Kidney (tissue), 13 donors: ENCODE measurements at regions not wholly inside any gene's neighbourhood (a gene's known extent, or its start where the extent isn't known, plus 50 kb on each side); places are given as distances from the start of the nearest gene placed in this dataset.

Experiments
- DNase-seq, 5 donors: peaks; one replicate each; pipeline ENCODE4 v3.0.0-alpha.2; 2013 to 2020
- FAIRE-seq: peaks from 2 replicates; lab custom pipeline; 2012; peaks lifted over from hg19 to GRCh38; lab: Jason Lieb, UNC
- H3K27ac ChIP-seq, 2 donors: one replicate each; pipeline ENCODE4 v1.7.0; 2013; ENCODE audit warnings: low read depth in 2 of 2, low read length in 2 of 2, inconsistent platforms in 1 of 2
- H3K27me3 ChIP-seq: one replicate; pipeline ENCODE4 v1.7.1; 2013; ENCODE audit warnings: low read length, inconsistent platforms; ENCODE audit not compliant: control insufficient read depth, insufficient read depth
- H3K36me3 ChIP-seq, 3 donors: one replicate each; pipeline versions ENCODE4 v1.7.0 to v1.7.1; 2013; ENCODE audit warnings: low read length in 3 of 3, control low read depth in 1 of 3, inconsistent platforms in 1 of 3; ENCODE audit not compliant: insufficient read depth in 3 of 3, control insufficient read depth in 2 of 3
- H3K4me1 ChIP-seq, 3 donors: one replicate each; pipeline versions ENCODE4 v1.7.0 to v1.7.1; 2013; ENCODE audit warnings: low read length in 3 of 3, inconsistent platforms in 1 of 3, low read depth in 1 of 3; ENCODE audit not compliant: control insufficient read depth in 2 of 3, insufficient read depth in 2 of 3
- H3K4me3 ChIP-seq, 3 donors: one replicate each; pipeline versions ENCODE4 v1.7.0 to v1.8.1; 2013; ENCODE audit warnings: low read length in 3 of 3, control low read depth in 1 of 3, inconsistent platforms in 1 of 3
- H3K9ac ChIP-seq, 3 donors: one replicate each; pipeline versions ENCODE4 v1.7.0 to v1.7.1; 2013; ENCODE audit warnings: low read length in 3 of 3, control low read depth in 1 of 3, inconsistent platforms in 1 of 3
- H3K9me3 ChIP-seq, 3 donors: one replicate each; pipeline versions ENCODE4 v1.7.0 to v1.7.1; 2013; ENCODE audit warnings: low read length in 3 of 3, control low read depth in 1 of 3, inconsistent platforms in 1 of 3; ENCODE audit not compliant: control insufficient read depth in 2 of 3, insufficient read depth in 1 of 3
- intact Hi-C: fragments of 100-400 bp; cut with DNase I; formaldehyde crosslinking; loops from one replicate; pipeline ENCODE4 v1.11.1; 2022
- TF ChIP-seq, protein P1 (sequence below): IDR thresholded peaks from 3 replicates; pipeline ENCODE4 v1.5.1; 2012; ENCODE audit warnings: mild to moderate bottlenecking, moderate library complexity, borderline replicate concordance; ENCODE audit not compliant: insufficient read depth; ENCODE audit errors: extremely low read depth
- donor health status: control.
- donor health status: control.
- donor health status: control.
- donor health status: control.
- donor health status: control.
- donor health status: DM: yes; HTN: yes; CAD: no.
- donor health status: Normal renal cell carcinoma (clear cell type).

DNA sequence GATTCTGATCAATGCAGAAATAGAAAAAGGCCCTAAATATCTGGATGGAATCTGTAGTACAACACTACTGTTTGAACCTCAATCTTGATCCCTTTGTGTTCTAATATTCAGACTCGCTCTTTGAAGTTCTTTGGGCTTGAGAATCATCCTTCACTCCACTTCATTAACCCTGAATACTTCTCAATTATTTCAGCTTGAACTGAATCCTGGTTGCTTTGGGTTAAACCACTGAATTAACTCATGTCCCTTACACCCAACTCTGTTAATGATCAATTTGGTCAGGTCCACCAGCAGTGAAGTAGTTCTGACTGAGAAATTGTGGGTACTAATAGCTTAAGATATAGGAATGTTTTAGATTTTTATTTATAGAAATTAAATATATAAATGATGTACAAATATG, 1707.2 kb upstream of the ACO1 start:
- no peak overlapping the region for H3K9ac ChIP-seq
- H3K27me3 ChIP-seq, result no peaks in the 10 kb centered on the region
- TF ChIP-seq, protein P1, sequence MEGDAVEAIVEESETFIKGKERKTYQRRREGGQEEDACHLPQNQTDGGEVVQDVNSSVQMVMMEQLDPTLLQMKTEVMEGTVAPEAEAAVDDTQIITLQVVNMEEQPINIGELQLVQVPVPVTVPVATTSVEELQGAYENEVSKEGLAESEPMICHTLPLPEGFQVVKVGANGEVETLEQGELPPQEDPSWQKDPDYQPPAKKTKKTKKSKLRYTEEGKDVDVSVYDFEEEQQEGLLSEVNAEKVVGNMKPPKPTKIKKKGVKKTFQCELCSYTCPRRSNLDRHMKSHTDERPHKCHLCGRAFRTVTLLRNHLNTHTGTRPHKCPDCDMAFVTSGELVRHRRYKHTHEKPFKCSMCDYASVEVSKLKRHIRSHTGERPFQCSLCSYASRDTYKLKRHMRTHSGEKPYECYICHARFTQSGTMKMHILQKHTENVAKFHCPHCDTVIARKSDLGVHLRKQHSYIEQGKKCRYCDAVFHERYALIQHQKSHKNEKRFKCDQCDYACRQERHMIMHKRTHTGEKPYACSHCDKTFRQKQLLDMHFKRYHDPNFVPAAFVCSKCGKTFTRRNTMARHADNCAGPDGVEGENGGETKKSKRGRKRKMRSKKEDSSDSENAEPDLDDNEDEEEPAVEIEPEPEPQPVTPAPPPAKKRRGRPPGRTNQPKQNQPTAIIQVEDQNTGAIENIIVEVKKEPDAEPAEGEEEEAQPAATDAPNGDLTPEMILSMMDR, result no peak
- no peaks in the 10 kb centered on the region for H3K4me1 ChIP-seq
- no peaks in the 10 kb centered on the region for H3K36me3 ChIP-seq
- H3K4me3 ChIP-seq, result no peak overlapping the region
- H3K9me3 ChIP-seq, result no peaks in the 10 kb centered on the region
- intact Hi-C loops, result no loop called here
- DNase-seq, result peak in 1 of 5 donors; percentile 45
- no peak overlapping the region for H3K27ac ChIP-seq
- FAIRE-seq, result no peak

GRCh38 chr9:30688801-30689200, 1695.6 kb upstream of the ACO1 start:
- no peak overlapping the region for H3K9ac ChIP-seq
- no peaks in the 10 kb centered on the region for H3K4me1 ChIP-seq
- intact Hi-C loops, result no loop called here
- no peak overlapping the region for H3K4me3 ChIP-seq
- no peaks in the 10 kb centered on the region for H3K36me3 ChIP-seq
- FAIRE-seq (no peak), DNase-seq (no peak)
- no peak overlapping the region for H3K27ac ChIP-seq
- no peaks in the 10 kb centered on the region for H3K27me3 ChIP-seq
- peaks cover 0 to 3% (median 0%) of the 10 kb centered on the region in 3 donors for H3K9me3 ChIP-seq
- TF ChIP-seq, protein P1, result no peak

GRCh38 chr9:30697958-30698357, 1686.5 kb upstream of the ACO1 start:
- Histone ChIP-seq H3K9ac (no peak overlapping the region), H3K27ac (no peak overlapping the region), H3K36me3 (no peaks in the 10 kb centered on the region), H3K27me3 (no peaks in the 10 kb centered on the region), H3K9me3 (no peaks in the 10 kb centered on the region), H3K4me1 (no peaks in the 10 kb centered on the region), H3K4me3 (no peak overlapping the region)
- intact Hi-C loops, result no loop called here
- FAIRE-seq (no peak), DNase-seq (no peak)
- TF ChIP-seq, protein P1, result no peak

- Histone ChIP-seq H3K27ac (no peak overlapping the region), H3K4me3 (no peak overlapping the region), H3K36me3 (no peaks in the 10 kb centered on the region), H3K9me3 (no peaks in the 10 kb centered on the region), H3K27me3 (no peaks in the 10 kb centered on the region), H3K9ac (no peak overlapping the region), H3K4me1 (no peaks in the 10 kb centered on the region)
- FAIRE-seq (no peak), DNase-seq (no peak)
- intact Hi-C loops, result no loop called here
- TF ChIP-seq, protein P1, result no peak
Measured at GRCh38 chr9:30711591-30711990, 1672.9 kb upstream of the ACO1 start.
